Adipocyte (in vitro differentiated cells): ENCODE measurements at regions not wholly inside any gene's neighbourhood (a gene's known extent, or its start where the extent isn't known, plus 50 kb on each side); places are given as distances from the start of the nearest gene placed in this dataset.

Experiments
- DNase-seq: peaks from one replicate; pipeline ENCODE4 v3.0.0-alpha.2; 2015; ENCODE audit warnings: low read depth
- H3K27me3 ChIP-seq: replicated peaks from 2 replicates; pipeline ENCODE4 v1.7.0; 2013; ENCODE audit warnings: mild to moderate bottlenecking, low read length, moderate library complexity; ENCODE audit not compliant: control insufficient read depth, insufficient read depth
- H3K36me3 ChIP-seq: 2 replicates; pipeline ENCODE4 v1.7.0; 2013; ENCODE audit warnings: low read length, mild to moderate bottlenecking, moderate library complexity; ENCODE audit not compliant: control insufficient read depth, insufficient read depth, severe bottlenecking
- H3K4me1 ChIP-seq: 2 replicates; pipeline ENCODE4 v1.7.0; 2013; ENCODE audit warnings: mild to moderate bottlenecking, low read length, moderate library complexity; ENCODE audit not compliant: control insufficient read depth, insufficient read depth
- H3K4me3 ChIP-seq: 2 replicates; pipeline ENCODE4 v1.7.0; 2013; ENCODE audit warnings: mild to moderate bottlenecking, low read length, moderate library complexity
- H3K9ac ChIP-seq: 2 replicates; pipeline ENCODE4 v1.7.0; 2013; ENCODE audit warnings: mild to moderate bottlenecking, low read length, moderate library complexity
- H3K9me3 ChIP-seq: 2 replicates; pipeline ENCODE4 v1.7.0; 2013; ENCODE audit warnings: mild to moderate bottlenecking, low read length, moderate library complexity; ENCODE audit not compliant: control insufficient read depth

GRCh38 chr3:102753901-102754300 is 319.1 kb downstream of the ZPLD1 start:
- Histone ChIP-seq H3K9ac (no peak overlapping the region), H3K4me1 (no peaks in the 10 kb centered on the region), H3K27me3 (peaks cover 5% of the 10 kb centered on the region), H3K4me3 (no peak overlapping the region), H3K36me3 (no peaks in the 10 kb centered on the region), H3K9me3 (no peaks in the 10 kb centered on the region)
- DNase-seq = no peak

- H3K9ac ChIP-seq = no peak overlapping the region
- H3K4me3 ChIP-seq = no peak overlapping the region
- DNase-seq = no peak
- no peaks in the 10 kb centered on the region for H3K9me3 ChIP-seq
- no peaks in the 10 kb centered on the region for H3K27me3 ChIP-seq
- no peaks in the 10 kb centered on the region for H3K4me1 ChIP-seq
- no peaks in the 10 kb centered on the region for H3K36me3 ChIP-seq
These were observed 321.9 kb downstream of the ZPLD1 start for GRCh38 chr3:102756706-102757105.

GRCh38 chr3:102757950-102758349 is 323.1 kb downstream of the ZPLD1 start:
- H3K4me3 ChIP-seq = no peak overlapping the region
- H3K27me3 ChIP-seq = no peaks in the 10 kb centered on the region
- no peak overlapping the region for H3K9ac ChIP-seq
- no peaks in the 10 kb centered on the region for H3K9me3 ChIP-seq
- no peak for DNase-seq
- no peaks in the 10 kb centered on the region for H3K4me1 ChIP-seq
- no peaks in the 10 kb centered on the region for H3K36me3 ChIP-seq

GRCh38 chr3:102761766-102762165 is 327.0 kb downstream of the ZPLD1 start:
- H3K36me3 ChIP-seq = no peaks in the 10 kb centered on the region
- peak; percentile 7 for DNase-seq
- no peaks in the 10 kb centered on the region for H3K27me3 ChIP-seq
- no peak overlapping the region for H3K9ac ChIP-seq
- H3K4me3 ChIP-seq = no peak overlapping the region
- H3K9me3 ChIP-seq = no peaks in the 10 kb centered on the region
- no peaks in the 10 kb centered on the region for H3K4me1 ChIP-seq

GRCh38 chr3:102790747-102791325 is 356.0 kb downstream of the ZPLD1 start:
- H3K36me3 ChIP-seq = no peaks in the 10 kb centered on the region
- H3K4me3 ChIP-seq = no peak overlapping the region
- peak; percentile 82 for DNase-seq
- H3K4me1 ChIP-seq = peaks cover 9% of the 10 kb centered on the region
- H3K9ac ChIP-seq = no peak overlapping the region
- H3K27me3 ChIP-seq = no peaks in the 10 kb centered on the region
- no peaks in the 10 kb centered on the region for H3K9me3 ChIP-seq

- Histone ChIP-seq H3K36me3 (no peaks in the 10 kb centered on the region), H3K27me3 (no peaks in the 10 kb centered on the region), H3K9me3 (no peaks in the 10 kb centered on the region), H3K4me1 (peaks cover 9% of the 10 kb centered on the region), H3K9ac (no peak overlapping the region), H3K4me3 (no peak overlapping the region)
- peak; percentile 85 for DNase-seq
These were observed 357.1 kb downstream of the ZPLD1 start for GRCh38 chr3:102791641-102792589.

- DNase-seq = no peak
- no peak overlapping the region for H3K4me3 ChIP-seq
These were observed 362.0 kb downstream of the ZPLD1 start for GRCh38 chr3:102796804-102797203.

GRCh38 chr3:102802819-102803420 is 368.1 kb downstream of the ZPLD1 start:
- Histone ChIP-seq H3K4me1 (no peaks in the 10 kb centered on the region), H3K9me3 (no peaks in the 10 kb centered on the region), H3K27me3 (no peaks in the 10 kb centered on the region), H3K4me3 (no peak overlapping the region), H3K36me3 (no peaks in the 10 kb centered on the region), H3K9ac (no peak overlapping the region)
- DNase-seq = no peak

More at GRCh38 chr3:102796804-102797203, 362.0 kb downstream of the ZPLD1 start:
- Histone ChIP-seq H3K9me3 (no peaks in the 10 kb centered on the region), H3K36me3 (no peaks in the 10 kb centered on the region), H3K4me1 (peaks cover 5% of the 10 kb centered on the region), H3K27me3 (no peaks in the 10 kb centered on the region), H3K9ac (no peak overlapping the region)

- DNase-seq = no peak
- H3K9ac ChIP-seq = no peak overlapping the region
These were observed 376.1 kb downstream of the ZPLD1 start for GRCh38 chr3:102810937-102811336.

GRCh38 chr3:102826636-102827035 is 391.8 kb downstream of the ZPLD1 start:
- DNase-seq = no peak
- Histone ChIP-seq H3K9me3 (no peaks in the 10 kb centered on the region), H3K36me3 (no peaks in the 10 kb centered on the region), H3K27me3 (no peaks in the 10 kb centered on the region), H3K4me3 (no peak overlapping the region), H3K4me1 (no peaks in the 10 kb centered on the region), H3K9ac (no peak overlapping the region)

More at GRCh38 chr3:102810937-102811336, 376.1 kb downstream of the ZPLD1 start:
- H3K9me3 ChIP-seq = no peaks in the 10 kb centered on the region
- H3K27me3 ChIP-seq = no peaks in the 10 kb centered on the region
- no peaks in the 10 kb centered on the region for H3K4me1 ChIP-seq
- no peaks in the 10 kb centered on the region for H3K36me3 ChIP-seq
- H3K4me3 ChIP-seq = no peak overlapping the region

GRCh38 chr3:102827386-102827785 is 392.6 kb downstream of the ZPLD1 start:
- H3K9me3 ChIP-seq = no peaks in the 10 kb centered on the region
- no peaks in the 10 kb centered on the region for H3K4me1 ChIP-seq
- H3K9ac ChIP-seq = no peak overlapping the region

More at GRCh38 chr3:102827386-102827785, 392.6 kb downstream of the ZPLD1 start:
- Histone ChIP-seq H3K27me3 (no peaks in the 10 kb centered on the region), H3K4me3 (no peak overlapping the region), H3K36me3 (no peaks in the 10 kb centered on the region)
- no peak for DNase-seq
